NCI-H69 (cell line): ENCODE measurements at regions not wholly inside any gene's neighbourhood (a gene's known extent, or its start where the extent isn't known, plus 50 kb on each side); places are given as distances from the start of the nearest gene placed in this dataset.

ENCODE experiments used
- DNase-seq: peaks from one replicate; lab custom pipeline; 2025; lab: John Stamatoyannopoulos, UW

- peak; percentile 38 for DNase-seq
Measured at GRCh38 chr4:113849771-113850170, 88.2 kb upstream of the CAMK2D start.

DNA sequence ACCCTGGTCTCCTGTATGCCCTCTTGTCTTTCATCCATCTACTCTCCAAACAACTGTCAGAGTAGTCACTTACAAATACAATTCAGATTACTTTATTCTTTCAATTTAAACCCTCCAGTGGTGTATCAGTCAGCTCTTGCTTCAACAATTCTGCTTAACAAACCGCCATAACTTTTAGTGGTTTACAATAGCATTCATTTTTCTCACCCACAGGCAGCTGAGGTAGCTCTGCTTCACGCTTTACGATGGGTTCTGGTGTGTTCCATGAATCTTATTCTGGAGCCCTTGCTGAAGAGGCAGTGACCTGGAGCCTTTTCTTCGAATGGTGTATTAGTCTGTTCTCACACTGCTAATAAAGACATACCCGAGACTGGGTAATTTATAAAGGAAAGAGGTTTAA lies 86.2 kb upstream of the CAMK2D start:
- DNase-seq = no peak

DNA sequence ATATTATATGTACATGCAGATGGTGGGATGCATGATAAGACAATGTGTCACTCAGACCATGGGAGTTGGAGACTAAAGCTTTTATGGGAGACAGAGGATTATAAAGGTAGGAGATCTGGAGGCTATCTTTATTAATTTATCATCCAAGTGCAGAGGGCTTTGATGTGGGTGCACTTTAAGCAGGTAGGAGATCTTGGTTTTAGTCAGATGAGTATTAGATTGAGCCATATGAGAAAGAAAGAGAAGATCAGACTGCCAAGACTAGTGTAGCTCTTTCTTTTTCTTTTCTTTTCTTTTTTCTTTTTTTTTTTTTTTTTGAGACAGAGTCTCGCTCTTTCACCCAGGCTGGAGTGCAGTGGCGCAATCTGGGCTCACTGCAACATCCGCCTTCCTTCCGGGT lies 84.9 kb upstream of the CAMK2D start:
- no peak for DNase-seq

- no peak for DNase-seq
Measured at GRCh38 chr4:113845138-113845537, 83.6 kb upstream of the CAMK2D start.

GRCh38 chr4:113844369-113844768 lies 82.8 kb upstream of the CAMK2D start:
- peak; percentile 4 for DNase-seq

DNA sequence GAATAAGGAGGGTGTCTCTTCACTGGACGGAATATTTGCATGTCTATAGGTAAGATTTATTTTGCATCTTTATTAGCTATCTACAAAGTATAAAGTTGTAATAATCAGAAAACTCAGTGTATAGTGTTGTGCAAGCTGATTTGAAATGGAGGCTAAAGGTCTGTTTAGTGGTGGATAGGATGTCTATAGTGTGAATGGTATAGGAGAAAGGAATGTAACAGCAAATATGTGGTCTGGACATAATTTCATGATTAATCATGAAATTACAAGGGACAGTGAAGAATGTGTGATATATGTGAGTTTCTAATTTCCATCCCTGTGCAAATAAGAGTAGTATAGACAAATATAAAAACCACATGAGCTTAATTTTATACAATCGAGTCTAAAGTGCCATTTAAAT lies 79.3 kb upstream of the CAMK2D start:
- DNase-seq = no peak

- no peak for DNase-seq
Measured at GRCh38 chr4:113838460-113838859, 76.9 kb upstream of the CAMK2D start.

- peak; percentile 53 for DNase-seq
Measured at GRCh38 chr4:113837397-113837796, 75.9 kb upstream of the CAMK2D start.

- DNase-seq = peak; percentile 28
Measured at GRCh38 chr4:113835005-113835404, 73.5 kb upstream of the CAMK2D start.

GRCh38 chr4:113834298-113834697 lies 72.8 kb upstream of the CAMK2D start:
- DNase-seq = peak; percentile 32

- DNase-seq = no peak
Measured at GRCh38 chr4:113832803-113833202, 71.3 kb upstream of the CAMK2D start.

DNA sequence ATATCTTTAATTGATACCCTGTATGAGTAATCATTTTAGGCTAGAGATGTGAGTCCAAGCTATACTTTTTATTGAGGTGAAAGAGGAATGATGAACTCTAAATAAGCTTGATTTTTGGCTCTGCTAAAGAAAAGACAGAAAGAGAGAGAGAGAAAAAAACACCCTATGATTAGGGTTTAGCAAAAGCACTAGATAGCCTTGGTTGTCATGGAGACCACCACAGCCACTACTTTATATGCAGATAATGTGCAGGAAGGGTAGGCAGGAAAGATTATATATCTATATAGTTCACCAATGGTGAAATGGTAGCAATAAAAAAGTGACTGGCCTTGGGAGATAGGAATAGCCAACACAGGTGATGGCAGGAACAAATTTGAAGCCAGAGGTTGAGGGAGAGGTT lies 69.9 kb upstream of the CAMK2D start:
- peak; percentile 32 for DNase-seq

GRCh38 chr4:113828702-113829101 lies 67.2 kb upstream of the CAMK2D start:
- no peak for DNase-seq

DNA sequence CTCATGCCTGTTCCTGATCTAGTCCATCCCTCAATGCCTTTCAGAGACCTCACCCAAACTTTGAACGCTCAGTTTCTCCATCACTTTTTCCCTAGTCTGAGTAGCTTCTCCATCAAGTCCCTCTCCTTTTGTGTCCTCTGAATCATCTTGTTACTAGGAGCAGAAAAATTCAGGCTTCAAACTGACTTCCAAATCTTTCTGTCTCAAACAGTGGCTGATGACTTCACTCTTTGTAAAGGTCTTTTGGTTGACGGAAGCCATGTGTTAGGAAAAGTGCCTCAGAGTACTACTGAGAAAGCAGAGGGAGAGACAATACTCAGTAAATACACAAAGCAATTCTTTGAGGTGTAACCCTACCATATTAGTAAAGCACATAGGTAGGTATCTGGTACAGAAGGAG lies 65.7 kb upstream of the CAMK2D start:
- no peak for DNase-seq

DNA sequence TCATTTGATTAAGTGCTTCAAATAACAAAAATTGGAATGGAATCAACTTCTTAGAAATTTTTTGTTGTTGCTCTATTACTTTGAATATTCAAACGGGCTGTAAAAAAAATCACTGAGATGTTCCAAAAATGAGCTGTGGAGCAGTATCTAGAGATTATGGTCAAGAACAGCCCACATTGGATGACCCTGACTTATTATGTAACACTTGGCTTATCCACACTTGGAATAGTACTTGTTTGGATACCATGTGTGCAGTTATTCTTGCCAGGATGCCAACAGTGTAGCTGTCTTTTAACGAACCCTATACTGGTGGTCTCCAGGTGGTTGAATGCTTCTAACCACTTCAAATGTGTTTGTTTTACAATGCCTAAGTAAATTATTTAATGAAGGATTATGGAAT lies 64.9 kb upstream of the CAMK2D start:
- DNase-seq = peak; percentile 27

DNA sequence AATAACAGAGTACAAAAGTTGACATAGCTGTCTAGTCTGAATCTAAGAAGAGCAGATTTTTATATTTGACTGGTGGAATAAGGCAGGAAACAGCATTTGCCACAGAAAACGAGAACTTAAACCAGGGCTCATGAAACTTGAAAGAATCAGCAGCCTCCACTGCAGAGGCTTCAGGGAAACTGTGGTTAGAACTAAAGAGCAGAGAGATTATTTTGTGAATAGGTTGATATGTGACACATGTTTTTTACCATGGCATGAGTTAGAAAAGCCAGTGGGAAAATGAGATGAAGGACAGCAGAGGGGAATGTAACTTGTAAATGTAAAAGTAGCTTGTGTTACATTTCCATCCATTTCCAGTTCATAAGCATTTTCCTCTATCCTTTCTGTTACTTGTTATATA lies 63.7 kb upstream of the CAMK2D start:
- no peak for DNase-seq

DNA sequence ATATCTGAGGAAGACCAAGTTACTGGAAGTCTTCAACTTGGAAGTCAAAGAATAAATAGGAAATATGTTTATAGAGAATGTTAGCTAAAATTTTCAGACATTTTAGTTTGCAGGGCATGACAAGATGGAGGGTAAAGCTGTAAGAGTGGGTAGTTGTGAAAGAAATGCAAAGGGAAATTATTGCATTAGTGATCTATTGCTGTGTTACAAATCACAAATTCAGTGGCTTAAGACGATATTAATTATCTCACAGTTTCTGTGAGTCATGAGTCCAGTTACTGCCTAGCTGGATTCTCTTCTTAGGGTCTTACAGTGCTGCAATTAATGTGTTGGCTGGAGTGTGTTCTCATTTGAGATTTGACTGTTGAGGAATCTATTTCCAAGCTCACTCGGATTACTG lies 62.9 kb upstream of the CAMK2D start:
- DNase-seq = no peak

- no peak for DNase-seq
Measured at GRCh38 chr4:113823291-113823659, 61.7 kb upstream of the CAMK2D start.

- no peak for DNase-seq
Measured at GRCh38 chr4:113822555-113823290, 61.2 kb upstream of the CAMK2D start.

GRCh38 chr4:113821856-113822255 lies 60.3 kb upstream of the CAMK2D start:
- peak; percentile 61 for DNase-seq

- DNase-seq = no peak
Measured at GRCh38 chr4:113820108-113820507, 58.6 kb upstream of the CAMK2D start.

DNA sequence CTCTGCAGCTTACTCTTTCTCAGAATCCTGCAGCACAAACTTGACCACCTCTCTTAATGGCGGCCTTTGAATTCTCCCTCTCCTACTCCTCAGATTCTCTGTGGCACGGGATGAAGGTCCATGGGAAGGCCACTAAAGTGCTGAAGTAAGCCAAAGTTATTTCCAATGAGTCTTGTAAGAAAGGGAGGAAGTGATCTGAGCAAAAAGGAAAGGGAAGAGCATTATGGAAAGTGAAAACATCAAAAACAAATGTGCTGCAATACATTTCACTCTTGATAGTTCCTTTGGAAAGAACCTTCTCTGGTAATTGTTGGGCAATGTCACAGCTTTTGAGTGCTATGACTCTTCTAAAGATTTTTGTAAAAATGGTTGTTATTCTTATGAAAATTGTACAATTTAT lies 54.3 kb upstream of the CAMK2D start:
- no peak for DNase-seq

DNA sequence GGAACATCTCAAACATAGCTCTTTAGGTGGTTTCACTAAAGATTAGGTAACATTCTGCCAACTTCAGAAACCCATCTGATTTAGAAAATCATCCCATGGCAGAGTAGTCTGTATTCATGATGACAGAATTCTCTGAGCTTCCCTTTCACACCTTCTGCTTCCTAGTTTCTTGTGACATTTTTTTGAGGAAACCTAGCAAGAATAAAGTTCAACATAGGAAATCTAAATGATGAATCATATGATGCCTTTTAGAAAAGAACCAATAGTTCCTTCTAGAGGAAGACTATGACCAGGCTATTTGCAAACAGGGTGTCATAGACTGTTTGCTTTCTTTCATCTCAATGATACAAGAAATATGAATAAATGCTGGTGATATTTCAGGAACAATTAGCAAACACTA lies 49.8 kb upstream of the CAMK2D start:
- no peak for DNase-seq
